HL-60 (cell line): ENCODE measurements at regions not wholly inside any gene's neighbourhood (a gene's known extent, or its start where the extent isn't known, plus 50 kb on each side); places are given as distances from the start of the nearest gene placed in this dataset.

Experiments used
- DNase-seq, 2 experiments: peaks; one replicate each; pipeline ENCODE4 v3.0.0-alpha.2; 2010 to 2020; ENCODE audit warnings: low read depth in 1 of 2, low spot score in 1 of 2
- H3K27ac ChIP-seq: fragments of 250-450 bp; sonication (Bioruptor Pico); replicated peaks from 2 replicates; pipeline ENCODE4 v1.5.1; 2020; ENCODE audit warnings: mild to moderate bottlenecking, moderate library complexity
- H3K27me3 ChIP-seq: fragments of 250-450 bp; sonication (Bioruptor Pico); 2 replicates; pipeline ENCODE4 v1.5.1; 2021; ENCODE audit warnings: mild to moderate bottlenecking, moderate library complexity; ENCODE audit not compliant: insufficient read depth, poor library complexity, severe bottlenecking
- H3K4me3 ChIP-seq: replicated peaks from 2 replicates; pipeline ENCODE4 v1.5.1; 2011; ENCODE audit warnings: mild to moderate bottlenecking, control low read depth, low read length; ENCODE audit not compliant: insufficient read depth
- CTCF ChIP-seq: IDR thresholded peaks from one replicate; pipeline ENCODE4 v1.5.1; 2011; ENCODE audit warnings: low read length, control low read depth, inconsistent platforms; ENCODE audit not compliant: insufficient read depth
- GABPA ChIP-seq: IDR thresholded peaks from 2 replicates; pipeline ENCODE4 v1.6.1; 2012; ENCODE audit warnings: low read depth
- POLR2AphosphoS5 ChIP-seq: IDR thresholded peaks from 2 replicates; pipeline ENCODE4 v1.6.1; 2012; ENCODE audit warnings: low read depth
- REST ChIP-seq: IDR thresholded peaks from 2 replicates; pipeline ENCODE4 v1.6.1; 2012; ENCODE audit warnings: low read depth; ENCODE audit not compliant: insufficient replicate concordance
- SPI1 ChIP-seq: IDR thresholded peaks from 2 replicates; pipeline ENCODE4 v1.6.1; 2012; ENCODE audit warnings: low read depth, mild to moderate bottlenecking, borderline replicate concordance

DNA sequence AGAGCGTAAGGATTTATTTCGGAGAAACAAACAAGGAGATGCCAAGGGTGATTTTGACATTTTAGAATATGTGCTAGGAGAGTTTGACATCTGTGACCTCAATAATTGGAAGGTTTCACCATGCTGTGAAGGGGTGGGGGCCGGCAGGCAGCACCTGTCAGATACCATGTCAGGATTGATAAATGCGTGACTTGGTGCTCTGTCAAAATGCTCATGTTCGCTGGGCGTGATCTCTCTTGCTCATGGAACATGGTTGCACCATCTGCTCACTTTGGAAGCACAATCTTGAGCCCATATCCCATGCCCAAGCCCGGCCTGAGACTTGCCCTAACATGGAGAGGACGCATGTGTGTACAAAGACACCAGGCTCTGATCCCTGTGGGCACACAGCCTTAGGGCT is 347.6 kb downstream of the RNF144A start:
- DNase-seq = no peak
- TF ChIP-seq REST (no peak), GABPA (no peak), CTCF (no peak), POLR2AphosphoS5 (no peak), SPI1 (no peak)
- Histone ChIP-seq H3K4me3 (no peak overlapping the region), H3K27me3 (no peaks in the 10 kb centered on the region), H3K27ac (no peak overlapping the region)

DNA sequence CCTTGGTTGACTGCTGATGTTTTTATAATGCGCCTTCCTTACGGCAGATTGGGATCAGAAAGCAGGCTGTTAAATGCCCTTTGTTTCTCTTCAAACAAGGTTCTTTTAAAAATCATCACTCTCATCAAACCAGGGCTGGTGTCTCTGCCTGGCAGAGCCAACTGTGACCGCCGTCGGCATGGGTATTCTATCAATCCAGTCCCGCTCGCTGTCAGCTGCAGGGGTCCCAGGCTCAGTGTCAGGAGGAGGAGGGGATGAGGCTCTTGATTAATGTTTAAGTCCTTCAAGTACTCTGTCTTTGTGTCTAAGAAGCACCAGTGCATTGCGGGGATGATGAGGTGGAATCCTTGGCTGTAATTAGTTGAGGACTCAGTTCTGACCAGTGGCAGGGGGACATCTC is 348.1 kb downstream of the RNF144A start:
- H3K4me3 ChIP-seq = no peak overlapping the region
- H3K27ac ChIP-seq = no peak overlapping the region
- no peak for DNase-seq
- no peaks in the 10 kb centered on the region for H3K27me3 ChIP-seq
- TF ChIP-seq REST (no peak), POLR2AphosphoS5 (no peak), GABPA (no peak), CTCF (no peak), SPI1 (no peak)

DNA sequence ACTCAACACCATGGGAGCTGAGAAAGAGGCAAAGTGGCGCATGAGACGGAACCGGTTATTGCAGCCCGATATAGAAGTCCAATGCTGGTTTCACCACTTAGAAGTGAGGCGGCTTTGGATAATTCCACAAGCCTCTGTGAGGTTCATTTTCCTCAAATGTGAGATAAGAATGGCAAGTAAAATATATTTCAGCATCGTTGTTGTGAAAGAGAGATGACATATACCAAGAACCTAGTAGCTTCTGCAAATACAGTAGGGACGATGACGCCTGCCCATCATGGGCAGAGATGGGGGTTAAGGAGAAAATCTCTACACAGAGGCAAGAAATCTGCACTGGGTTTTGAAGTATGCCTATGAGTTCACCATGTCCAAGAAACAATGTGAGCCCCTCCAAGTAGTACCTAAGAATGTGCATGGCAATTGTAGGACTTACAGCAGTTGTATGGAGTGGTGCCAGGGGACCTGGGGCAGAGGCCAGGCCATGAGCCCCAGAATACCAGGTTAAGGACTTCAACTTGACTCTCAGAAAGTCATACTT is 352.0 kb downstream of the RNF144A start:
- H3K27ac ChIP-seq = no peak overlapping the region
- DNase-seq = no peak
- H3K4me3 ChIP-seq = no peak overlapping the region
- no peak for TF ChIP-seq REST
- no peak for TF ChIP-seq SPI1
- no peak for TF ChIP-seq CTCF
- no peak for TF ChIP-seq GABPA
- TF ChIP-seq POLR2AphosphoS5 = no peak
- no peaks in the 10 kb centered on the region for H3K27me3 ChIP-seq
